HepG2 (cell line): ENCODE measurements at regions not wholly inside any gene's neighbourhood (a gene's known extent, or its start where the extent isn't known, plus 50 kb on each side); places are given as distances from the start of the nearest gene placed in this dataset.

Experiments
- ATAC-seq: fragments of 200-7000 bp; cut with Tn5 transposase; 3 replicates; pipeline ENCODE4 v1.9.1; 2020; ENCODE audit warnings: mild to moderate bottlenecking, moderate library complexity
- BruUV-seq: library from RNA; stranded (reverse); fragments of 400-500 nt; replicated peaks from 2 replicates; lab custom pipeline; 2021; lab: Mats Ljungman, UMichigan
- CTCF ChIA-PET: fragments of 300-600 bp; formaldehyde crosslinking; extraction: SDS; loops from one replicate; lab custom pipeline; 2021; ENCODE audit warnings: low total read pairs, inconsistent platforms, low intra/inter-chr PET ratio; lab: Yijun Ruan, JAX
- POLR2A ChIA-PET: fragments of 350-600 bp; sonication (Branson Sonifier 250); formaldehyde crosslinking; loops from one replicate; lab custom pipeline; 2020; ENCODE audit warnings: antibody characterized with exemption, inconsistent platforms; lab: Yijun Ruan, JAX
- DNase-seq: peaks from one replicate; pipeline ENCODE4 v3.0.0-alpha.2; 2015; ENCODE audit warnings: low spot score
- FAIRE-seq: peaks from 3 replicates; lab custom pipeline; 2011; peaks lifted over from hg19 to GRCh38; lab: Jason Lieb, UNC
- H2AFZ ChIP-seq: one replicate; pipeline ENCODE4 v1.6.1; 2011; ENCODE audit warnings: low read length, inconsistent platforms
- H3K27ac ChIP-seq: fragments of 300-600 bp; 3 replicates; pipeline ENCODE4 v1.8.0; 2011; ENCODE audit warnings: mixed run types, mild to moderate bottlenecking, mixed read lengths, low read length, inconsistent platforms; ENCODE audit not compliant: insufficient read depth; ENCODE audit errors: extremely low read length
- H3K27me3 ChIP-seq, 2 experiments: fragments of 200-600 bp in 1 of 2; 2 replicates in 1 of 2; 3 replicates in 1 of 2; pipeline versions ENCODE4 v1.6.0 to v1.8.0; 2011; ENCODE audit warnings: low read length in 2 of 2, mild to moderate bottlenecking in 2 of 2, moderate library complexity in 2 of 2, inconsistent platforms in 1 of 2; ENCODE audit not compliant: insufficient read depth in 2 of 2, control insufficient read depth in 1 of 2
- H3K36me3 ChIP-seq, 2 experiments: fragments of 200-600 bp in 1 of 2; replicated peaks in 1 of 2; 2 replicates in 1 of 2; 3 replicates in 1 of 2; pipeline versions ENCODE4 v1.5.1 to v1.8.0; 2011; ENCODE audit warnings: low read length in 2 of 2, inconsistent platforms in 1 of 2; ENCODE audit not compliant: insufficient read depth in 2 of 2, control insufficient read depth in 1 of 2
- H3K4me1 ChIP-seq: 2 replicates; pipeline ENCODE4 v1.5.1; 2012; ENCODE audit warnings: low read length, inconsistent platforms; ENCODE audit not compliant: insufficient read depth
- H3K4me2 ChIP-seq: 2 replicates; pipeline ENCODE4 v1.6.0; 2011; ENCODE audit warnings: low read depth, low read length, inconsistent platforms
- H3K4me3 ChIP-seq, 3 experiments: fragments of 200-600 bp in 1 of 3; sonication (generic), shearing (Covaris generic) in 1 of 3; replicated peaks in 1 of 3; 2 replicates each; pipeline ENCODE4 v1.5.1; 2011 to 2016; ENCODE audit warnings: low read length in 3 of 3, inconsistent platforms in 2 of 3, low read depth in 2 of 3, mild to moderate bottlenecking in 2 of 3, control low read depth in 1 of 3, mixed read lengths in 1 of 3; ENCODE audit not compliant: insufficient read depth in 1 of 3
- H3K79me2 ChIP-seq: one replicate; pipeline ENCODE4 v1.6.1; 2011; ENCODE audit warnings: low read length, inconsistent platforms; ENCODE audit not compliant: insufficient read depth
- H3K9ac ChIP-seq: 2 replicates; pipeline ENCODE4 v1.6.0; 2011; ENCODE audit warnings: mild to moderate bottlenecking, low read depth, low read length, inconsistent platforms; ENCODE audit not compliant: insufficient read depth
- H3K9me3 ChIP-seq: 2 replicates; pipeline ENCODE4 v1.5.1; 2012; ENCODE audit warnings: mild to moderate bottlenecking, low read length
- H4K20me1 ChIP-seq: 2 replicates; pipeline ENCODE4 v1.6.0; 2011; ENCODE audit warnings: inconsistent platforms, mild to moderate bottlenecking, low read length, moderate library complexity; ENCODE audit not compliant: insufficient read depth
- GTF3A ChIP-seq: sonication (generic); formaldehyde crosslinking; conservative IDR thresholded peaks from 2 replicates; pipeline ENCODE4 v1.4.0; 2020; ENCODE audit warnings: mild to moderate bottlenecking, missing genetic modification reagents
- HOMEZ ChIP-seq: IDR thresholded peaks from 2 replicates; pipeline ENCODE4 v1.6.1; 2016; ENCODE audit warnings: low read depth
- NCOA5 ChIP-seq: sonication (generic); formaldehyde crosslinking; IDR thresholded peaks from 2 replicates; pipeline ENCODE4 v1.4.0; 2020; ENCODE audit warnings: missing genetic modification reagents
- NFIC ChIP-seq: IDR thresholded peaks from 2 replicates; pipeline ENCODE4 v1.6.1; 2012; ENCODE audit warnings: mild to moderate bottlenecking, low read length, inconsistent platforms
- PRDM15 ChIP-seq: sonication (generic); formaldehyde crosslinking; IDR thresholded peaks from 2 replicates; pipeline ENCODE4 v1.4.0; 2020; ENCODE audit warnings: missing genetic modification reagents
- ZNF224 ChIP-seq: sonication (generic); formaldehyde crosslinking; IDR thresholded peaks from 2 replicates; pipeline ENCODE4 v1.5.0; 2020; ENCODE audit warnings: mild to moderate bottlenecking, missing genetic modification reagents
- ZNF24 ChIP-seq: fragments of 450-650 bp; IDR thresholded peaks from 2 replicates; pipeline ENCODE4 v1.6.1; 2017; ENCODE audit warnings: antibody characterized with exemption, mild to moderate bottlenecking
- ZNF430 ChIP-seq: sonication (generic); formaldehyde crosslinking; IDR thresholded peaks from 2 replicates; pipeline ENCODE4 v1.9.0; 2021; ENCODE audit warnings: mild to moderate bottlenecking, missing genetic modification reagents
- ZNF503 ChIP-seq: sonication (generic); formaldehyde crosslinking; IDR thresholded peaks from 2 replicates; pipeline ENCODE4 v1.4.0; 2020; ENCODE audit warnings: missing genetic modification reagents
- ZNF616 ChIP-seq: sonication (generic); formaldehyde crosslinking; IDR thresholded peaks from 2 replicates; pipeline ENCODE4 v1.5.0; 2020; ENCODE audit warnings: low read depth, mild to moderate bottlenecking, missing genetic modification reagents
- WGBS: methylation state at CpG from one replicate; pipeline ENCODE4 v1.1.6; 2017; ENCODE audit warnings: low lambda C conversion rate; 5-methylcytosine and 5-hydroxymethylcytosine counted together
- in situ Hi-C: cut with HindIII; loops from 2 replicates; pipeline ENCODE4 v1.10.0; 2017; ENCODE audit warnings: low pct_unique_long_range_greater_than_20kb; ENCODE audit not compliant: extremely low pct_ligation_motif_present
- intact Hi-C: fragments of 100-400 bp; cut with micrococcal nuclease; formaldehyde crosslinking; loops from one replicate; pipeline ENCODE4 v1.10.0; 2022; ENCODE audit not compliant: unreplicated experiment

GRCh38 chr10:10828623-10829022 is 189.0 kb upstream of the CELF2 start:
- Histone ChIP-seq H3K36me3 (no peaks in the 10 kb centered on the region), H3K4me1 (no peaks in the 10 kb centered on the region), H3K9me3 (0 out of 2 replicates have a peak, but pooled peaks cover 4% of the 10 kb centered on the region), H3K4me2 (no peak overlapping the region), H3K27ac (no peak overlapping the region), H3K9ac (no peak overlapping the region), H3K79me2 (no peaks in the 10 kb centered on the region), H3K27me3 (no peaks in the 10 kb centered on the region)
- DNase-seq, result no peak
- CTCF ChIA-PET, result no interaction called here
- no peak for FAIRE-seq
- ATAC-seq, result no peak
- intact Hi-C loops (no loop called here), in situ Hi-C loops (no loop called here)
- no peak for TF ChIP-seq ZNF616 (CRISPR knock-in tag)
- no peak for TF ChIP-seq NCOA5
- TF ChIP-seq NFIC, result no peak
- TF ChIP-seq PRDM15, result no peak
- TF ChIP-seq ZNF224 (CRISPR knock-in tag), result no peak
- TF ChIP-seq, all 625 proteins: peak for 0
- POLR2A ChIA-PET, result no interaction called here
- BruUV-seq, result no TSS peak
- H3K4me3 ChIP-seq, result no peak overlapping the region
- no peak overlapping the region for H2AFZ ChIP-seq
- H4K20me1 ChIP-seq, result no peaks in the 10 kb centered on the region

- Histone ChIP-seq H4K20me1 (no peaks in the 10 kb centered on the region), H3K79me2 (no peaks in the 10 kb centered on the region), H3K9me3 (0 out of 2 replicates have a peak, but pooled peaks cover 4% of the 10 kb centered on the region), H3K4me3 (no peak overlapping the region), H3K9ac (no peak overlapping the region), H3K36me3 (no peaks in the 10 kb centered on the region), H3K4me2 (no peak overlapping the region), H3K27ac (no peak overlapping the region), H2AFZ (no peak overlapping the region), H3K27me3 (no peaks in the 10 kb centered on the region), H3K4me1 (no peaks in the 10 kb centered on the region)
- WGBS, result 6% methylated on average over 2 of the region's 2 CpGs
- FAIRE-seq (no peak), ATAC-seq (no peak), DNase-seq (no peak)
- intact Hi-C loops (no loop called here), in situ Hi-C loops (no loop called here)
- CTCF ChIA-PET, result no interaction called here
- no TSS peak for BruUV-seq
- POLR2A ChIA-PET, result no interaction called here
- no peak for TF ChIP-seq GTF3A (CRISPR knock-in tag)
- no peak for TF ChIP-seq HOMEZ (CRISPR knock-in tag)
- TF ChIP-seq ZNF24, result no peak
- TF ChIP-seq ZNF503, result no peak
- TF ChIP-seq ZNF430 (CRISPR knock-in tag), result no peak
These were observed 188.1 kb upstream of the CELF2 start for GRCh38 chr10:10829576-10829975.
